Astrocyte of the hippocampus (primary cell): ENCODE measurements at regions not wholly inside any gene's neighbourhood (a gene's known extent, or its start where the extent isn't known, plus 50 kb on each side); places are given as distances from the start of the nearest gene placed in this dataset.
"Not testable (repeated sequence)": the region's sequence is repeated elsewhere in the genome, so short reads cannot be mapped to it uniquely, and the experiment has no call there.

Source experiments
- DNase-seq: peaks from one replicate; pipeline ENCODE4 v3.0.0; 2011; ENCODE audit warnings: low read depth, low spot score

- DNase-seq: no peak
Measured at GRCh38 chr10:2036209-2036608, 298.9 kb upstream of the ADARB2 start.

DNA sequence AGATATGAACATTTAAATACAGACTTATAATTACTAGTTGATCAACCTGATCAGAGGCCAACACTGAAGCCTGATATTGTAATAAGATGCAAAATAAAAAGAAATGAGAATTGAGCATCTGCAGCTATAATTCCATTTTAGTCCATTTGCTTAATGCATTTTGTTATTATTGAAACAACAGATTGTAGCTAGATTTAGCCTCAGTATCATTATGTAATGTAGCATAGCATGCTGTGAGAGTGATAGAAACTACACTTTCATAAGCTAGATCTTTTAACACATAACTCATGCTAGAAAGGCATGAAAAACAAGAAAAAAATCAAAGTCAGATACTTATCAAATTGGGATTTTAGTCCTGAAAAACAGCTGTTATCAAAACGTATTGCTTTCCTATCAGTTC, 292.7 kb upstream of the ADARB2 start:
- no peak for DNase-seq

- no peak for DNase-seq
Measured at GRCh38 chr10:2026936-2027335, 289.6 kb upstream of the ADARB2 start.

DNA sequence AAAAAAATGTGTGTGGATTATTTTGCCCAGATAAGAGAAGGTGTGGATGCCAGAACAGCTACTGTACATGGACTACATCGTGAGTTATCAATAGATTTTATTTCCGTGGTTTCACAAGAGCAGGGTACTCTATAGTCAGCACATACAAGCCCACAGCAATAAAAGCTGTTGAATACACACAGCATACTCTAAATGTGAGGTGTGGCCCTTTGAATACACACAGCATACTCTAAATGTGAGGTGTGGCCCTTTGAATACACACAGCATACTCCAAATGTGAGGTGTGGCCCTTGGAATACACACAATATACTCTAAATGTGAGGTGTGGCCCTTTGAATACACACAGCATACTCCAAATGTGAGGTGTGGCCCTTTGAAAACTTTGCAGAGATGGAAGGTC, 287.4 kb upstream of the ADARB2 start:
- DNase-seq: not testable (repeated sequence)

GRCh38 chr10:2023687-2024086, 286.4 kb upstream of the ADARB2 start:
- no peak for DNase-seq

- no peak for DNase-seq
Measured at GRCh38 chr10:2022401-2022800, 285.1 kb upstream of the ADARB2 start.

GRCh38 chr10:2020836-2021235, 283.5 kb upstream of the ADARB2 start:
- no peak for DNase-seq

GRCh38 chr10:2019803-2020202, 282.5 kb upstream of the ADARB2 start:
- DNase-seq: no peak

DNA sequence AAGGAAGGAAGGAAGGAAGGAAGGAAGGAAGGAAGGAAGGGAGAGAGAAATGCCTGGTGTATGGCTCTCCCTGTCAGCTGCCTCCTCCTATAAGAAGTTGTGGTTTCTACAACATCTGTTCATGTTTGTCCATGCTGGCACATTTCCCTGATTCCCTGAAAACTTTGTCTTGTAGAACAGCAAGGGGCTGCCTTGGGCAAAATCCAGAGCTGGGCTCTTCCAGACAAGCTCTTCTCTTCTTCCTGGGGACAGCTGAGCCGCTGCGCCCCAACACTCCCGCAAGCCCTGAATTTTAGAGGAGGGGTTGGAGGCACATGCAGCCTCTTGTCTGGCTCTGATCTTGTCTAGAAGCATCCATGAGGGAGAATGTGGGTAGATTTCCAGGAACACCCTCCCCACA, 282.0 kb upstream of the ADARB2 start:
- no peak for DNase-seq

- DNase-seq: no peak
Measured at GRCh38 chr10:2014541-2014940, 277.2 kb upstream of the ADARB2 start.

DNA sequence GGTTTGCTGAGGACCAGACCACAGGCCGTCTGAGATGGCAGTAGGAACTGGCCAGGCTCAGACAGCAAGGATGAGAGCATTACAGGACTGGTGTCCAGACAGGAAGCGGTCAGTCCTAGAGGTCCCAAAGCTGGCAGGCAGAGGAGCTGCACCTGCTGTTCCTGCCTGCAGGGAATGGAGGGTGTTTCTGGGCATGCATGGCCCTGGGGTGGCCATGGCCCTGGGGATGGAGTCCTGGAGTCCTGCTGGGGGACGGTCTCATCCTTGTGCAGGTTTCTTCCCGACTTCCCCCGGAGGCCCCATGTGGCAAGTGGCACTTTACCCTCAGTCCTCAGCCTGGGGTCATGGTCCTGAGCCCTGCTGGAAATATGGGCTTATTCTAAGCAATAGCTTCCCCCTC, 274.9 kb upstream of the ADARB2 start:
- no peak for DNase-seq

GRCh38 chr10:2011106-2011716, 273.9 kb upstream of the ADARB2 start:
- DNase-seq: no peak

DNA sequence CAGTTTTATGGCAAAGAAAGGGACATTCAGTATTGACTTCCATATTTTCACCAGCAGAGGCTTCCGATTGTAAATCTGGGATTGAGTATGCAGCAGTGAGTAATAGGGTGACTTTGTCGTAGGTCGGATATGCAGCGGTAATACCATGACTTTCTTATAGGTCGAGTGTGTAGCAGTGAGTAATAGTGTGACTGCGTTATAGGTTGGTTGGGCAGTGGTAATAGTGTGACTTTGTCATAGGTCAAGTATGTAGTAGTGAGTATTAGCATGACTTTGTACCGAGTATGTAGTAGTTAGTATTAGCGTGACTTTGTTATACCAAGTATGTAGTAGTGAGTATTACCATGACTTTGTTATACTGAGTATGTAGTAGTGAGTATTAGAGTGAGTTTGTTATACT, 268.2 kb upstream of the ADARB2 start:
- DNase-seq: no peak

GRCh38 chr10:1992930-1993329, 255.6 kb upstream of the ADARB2 start:
- DNase-seq: no peak

GRCh38 chr10:1989090-1989489, 251.8 kb upstream of the ADARB2 start:
- DNase-seq: no peak

DNA sequence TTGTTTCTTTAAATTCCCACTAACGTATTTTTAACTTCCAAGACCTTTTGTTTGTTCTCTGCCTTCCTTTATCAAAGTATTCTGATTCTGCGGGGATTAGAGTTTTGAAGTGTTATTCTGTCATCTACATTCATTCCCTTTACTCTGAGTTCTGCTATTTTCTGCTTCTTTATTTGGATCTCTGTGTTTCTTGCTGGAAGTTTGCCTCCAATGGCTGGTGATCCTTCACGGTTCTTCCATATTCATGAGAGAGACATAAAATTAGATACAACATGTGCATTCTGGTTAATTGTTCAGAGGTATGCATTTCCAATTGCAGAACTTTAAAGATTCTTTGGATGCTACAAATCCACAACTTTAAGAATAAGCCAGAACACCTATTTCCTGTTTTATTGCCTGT, 244.7 kb upstream of the ADARB2 start:
- no peak for DNase-seq

GRCh38 chr10:1980459-1980858, 243.1 kb upstream of the ADARB2 start:
- DNase-seq: no peak

- no peak for DNase-seq
Measured at GRCh38 chr10:1978584-1978983, 241.3 kb upstream of the ADARB2 start.

DNA sequence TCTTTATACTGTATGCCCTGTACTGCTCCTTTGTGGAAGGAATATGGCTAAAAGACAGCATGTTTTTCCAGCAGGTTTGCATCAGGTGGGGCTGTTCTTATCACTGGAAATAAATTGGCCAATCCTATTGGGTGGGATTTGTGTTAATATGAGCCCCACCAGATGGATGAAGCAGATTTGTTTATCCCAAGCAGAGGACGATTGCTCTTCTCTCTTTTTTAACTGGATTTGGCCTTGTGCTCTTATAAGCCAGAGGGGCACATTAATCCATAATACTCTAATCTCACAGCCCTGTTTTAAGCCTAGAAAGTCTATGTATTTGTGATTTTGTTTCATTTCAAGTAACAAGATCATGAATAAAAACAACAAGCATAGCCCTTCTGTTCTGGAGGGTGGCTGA, 240.1 kb upstream of the ADARB2 start:
- DNase-seq: no peak

DNA sequence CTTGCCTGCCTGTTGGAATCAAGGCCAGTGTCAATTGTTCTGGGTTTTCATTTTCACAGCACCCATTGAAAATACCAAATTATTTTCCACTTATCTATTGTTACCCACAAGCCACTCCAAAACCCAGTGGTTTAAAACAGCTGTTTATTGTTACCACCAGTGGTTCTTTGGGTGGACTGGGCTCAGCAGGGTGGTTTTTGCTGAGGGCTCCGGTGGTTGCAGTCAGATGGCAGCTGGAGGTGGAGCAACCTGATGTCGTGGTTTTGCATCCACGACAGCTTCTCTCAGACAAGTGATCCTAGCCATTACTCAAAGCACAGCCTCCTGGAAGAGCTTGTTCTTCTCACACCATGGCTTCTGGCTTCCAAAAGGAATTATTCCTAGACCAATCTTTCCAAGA, 235.1 kb upstream of the ADARB2 start:
- no peak for DNase-seq

- no peak for DNase-seq
Measured at GRCh38 chr10:1968257-1969033, 231.1 kb upstream of the ADARB2 start.

DNA sequence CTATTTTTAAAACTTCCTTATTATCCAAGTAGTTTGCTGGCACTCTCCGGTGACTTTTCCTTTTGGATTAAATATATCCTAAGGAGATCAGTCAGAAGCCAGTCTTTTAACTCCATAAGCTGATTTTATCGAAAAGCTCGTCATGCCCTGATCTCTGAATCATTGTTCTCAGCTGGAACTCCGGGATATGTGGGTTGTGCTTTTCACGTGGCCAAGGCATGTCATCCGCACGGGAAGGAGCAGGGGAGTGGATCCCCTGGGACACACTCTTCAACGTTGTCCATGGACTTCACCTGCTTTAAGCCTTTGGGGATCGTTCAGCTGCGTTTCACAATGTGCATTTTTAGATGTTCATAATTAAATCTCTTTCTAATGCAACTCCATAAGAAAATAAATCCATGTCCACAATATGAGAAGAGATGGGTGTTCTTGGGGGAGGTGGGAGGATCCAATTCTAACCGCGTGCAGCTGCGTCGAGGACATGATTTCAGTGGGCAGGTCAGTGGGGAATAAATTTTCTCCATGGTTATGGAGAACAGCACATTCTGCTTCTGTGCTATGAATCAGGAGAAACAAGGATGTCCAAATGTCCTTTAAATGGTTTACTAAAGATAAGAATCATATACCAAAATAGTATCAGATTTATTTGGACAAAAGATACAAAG, 229.5 kb upstream of the ADARB2 start:
- no peak for DNase-seq

DNA sequence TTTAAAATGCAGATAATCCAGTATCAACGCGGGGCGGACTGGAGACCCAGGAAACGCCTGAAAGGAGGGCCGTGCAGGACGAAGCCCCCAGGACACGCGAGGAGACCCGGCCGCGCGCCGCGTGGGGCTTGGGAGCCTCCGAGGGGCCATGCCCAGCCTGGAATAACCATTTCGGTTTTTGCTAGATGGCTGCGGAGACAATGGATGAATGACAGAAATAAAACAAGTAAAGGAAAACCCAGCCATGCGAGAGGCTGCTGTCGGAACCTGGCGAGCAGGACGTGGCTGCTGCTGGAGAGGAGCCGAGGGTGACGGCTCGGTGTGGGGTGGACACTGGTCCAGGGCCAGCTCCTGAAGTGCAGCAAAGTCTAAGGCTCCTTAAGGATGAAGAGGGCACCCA, 227.2 kb upstream of the ADARB2 start:
- DNase-seq: no peak
